Prostate gland (tissue), 2 donors: ENCODE measurements at regions not wholly inside any gene's neighbourhood (a gene's known extent, or its start where the extent isn't known, plus 50 kb on each side); places are given as distances from the start of the nearest gene placed in this dataset.

Experiments used
- CTCF ChIP-seq, 4 experiments: fragments of 200-600 bp in 2 of 4; fragments of 450-650 bp in 2 of 4; sonication (generic) in 2 of 4; IDR thresholded peaks; 1 replicate in 3 of 4; 2 replicates in 1 of 4; pipeline ENCODE4 v1.5.1; 2016 to 2019; ENCODE audit warnings: antibody characterized with exemption in 4 of 4, mild to moderate bottlenecking in 2 of 4, moderate library complexity in 2 of 4
- POLR2A ChIP-seq: fragments of 450-650 bp; IDR thresholded peaks from one replicate; pipeline ENCODE4 v1.6.1; 2016; ENCODE audit warnings: antibody characterized with exemption, mild to moderate bottlenecking
- POLR2AphosphoS5 ChIP-seq: sonication (generic); formaldehyde crosslinking; IDR thresholded peaks from one replicate; pipeline ENCODE4 v1.6.1; 2017; ENCODE audit warnings: antibody characterized with exemption

- TF ChIP-seq CTCF (IDR thresholded peaks at IDR 0.05), result no peak
- TF ChIP-seq POLR2AphosphoS5, result no peak
- TF ChIP-seq POLR2A, result no peak
Observed at GRCh38 chr13:72164811-72165210, 297.8 kb upstream of the DACH1 start.
